ENCODE measurements at regions not wholly inside any gene's neighbourhood (a gene's known extent, or its start where the extent isn't known, plus 50 kb on each side); places are given as distances from the start of the nearest gene placed in this dataset.

- ATAC-seq (no peak), FAIRE-seq (no peak), DNase-seq (ENCODE audit: low spot score) (no peak)
- Histone ChIP-seq H2AFZ (ENCODE audit: low read length) (no peak overlapping the region), H3K9me3 (ENCODE audit: low read length) (no peaks in the 10 kb centered on the region), H3K4me1 (ENCODE audit: insufficient read depth, low read length) (no peaks in the 10 kb centered on the region), H3K27me3 (ENCODE audit: control insufficient read depth in 1 of 2, insufficient read depth in 2 of 2, low read length in 2 of 2) (no peaks in the 10 kb centered on the region), H4K20me1 (ENCODE audit: insufficient read depth, low read length) (no peaks in the 10 kb centered on the region), H3K9ac (ENCODE audit: insufficient read depth, low read depth, low read length) (no peak overlapping the region), H3K27ac (ENCODE audit: extremely low read length, insufficient read depth, low read length) (no peak overlapping the region), H3K4me2 (ENCODE audit: low read depth, low read length) (no peak overlapping the region), H3K4me3 (replicated peaks in 1 of 3; ENCODE audit: insufficient read depth in 1 of 3, low read depth in 2 of 3, low read length in 3 of 3) (no peak overlapping the region), H3K79me2 (ENCODE audit: insufficient read depth, low read length) (no peaks in the 10 kb centered on the region), H3K36me3 (replicated peaks in 1 of 2; ENCODE audit: control insufficient read depth in 1 of 2, insufficient read depth in 2 of 2, low read length in 2 of 2) (no peaks in the 10 kb centered on the region)
- 38% methylated on average over 5 of the region's 5 CpGs for WGBS (ENCODE audit: low lambda C conversion rate)
- in situ Hi-C loops (cut with HindIII; ENCODE audit: extremely low pct_ligation_motif_present, low pct_unique_long_range_greater_than_20kb) (no loop called here), intact Hi-C loops (cut with micrococcal nuclease; ENCODE audit: unreplicated experiment) (no loop called here)
- no TSS peak for BruUV-seq (replicated peaks)
- POLR2A ChIA-PET, result no interaction called here
- CTCF ChIA-PET (ENCODE audit: low intra/inter-chr PET ratio, low total read pairs), result no interaction called here
- TF ChIP-seq ZNF747 (CRISPR knock-in tag; IDR thresholded peaks at IDR 0.05; ENCODE audit: borderline replicate concordance), result no peak
- no peak for TF ChIP-seq RFX5 (IDR thresholded peaks at IDR 0.05; ENCODE audit: low read depth, low read length)
- TF ChIP-seq ZNF614 (CRISPR knock-in tag; IDR thresholded peaks at IDR 0.05; ENCODE audit: borderline replicate concordance), result no peak
- no peak for TF ChIP-seq CEBPB (IDR thresholded peaks at IDR 0.05; ENCODE audit: borderline replicate concordance, low read depth, low read length)
- TF ChIP-seq SMC3 (IDR thresholded peaks at IDR 0.05; ENCODE audit: low read length), result no peak
Measured at GRCh38 chr14:100994082-100994481, 90.6 kb upstream of the RTL1 start.

GRCh38 chr14:100994756-100995330 lies 91.3 kb upstream of the RTL1 start:
- ChIA-PET POLR2A (no interaction called here), CTCF (ENCODE audit: low intra/inter-chr PET ratio, low total read pairs) (no interaction called here)
- H3K27ac ChIP-seq (ENCODE audit: extremely low read length, insufficient read depth, low read length), result no peak overlapping the region
- H3K4me3 ChIP-seq (replicated peaks in 1 of 3; ENCODE audit: insufficient read depth in 1 of 3, low read depth in 2 of 3, low read length in 3 of 3), result no peak overlapping the region
- H3K9ac ChIP-seq (ENCODE audit: insufficient read depth, low read depth, low read length), result no peak overlapping the region
- no TSS peak for BruUV-seq (replicated peaks)
- in situ Hi-C loops (cut with HindIII; ENCODE audit: extremely low pct_ligation_motif_present, low pct_unique_long_range_greater_than_20kb), result no loop called here
- H3K4me1 ChIP-seq (ENCODE audit: insufficient read depth, low read length), result no peaks in the 10 kb centered on the region
- H3K79me2 ChIP-seq (ENCODE audit: insufficient read depth, low read length), result no peaks in the 10 kb centered on the region
- H4K20me1 ChIP-seq (ENCODE audit: insufficient read depth, low read length), result no peaks in the 10 kb centered on the region
- no peaks in the 10 kb centered on the region for H3K36me3 ChIP-seq (replicated peaks in 1 of 2; ENCODE audit: control insufficient read depth in 1 of 2, insufficient read depth in 2 of 2, low read length in 2 of 2)
- H3K9me3 ChIP-seq (ENCODE audit: low read length), result no peaks in the 10 kb centered on the region
- no peaks in the 10 kb centered on the region for H3K27me3 ChIP-seq (ENCODE audit: control insufficient read depth in 1 of 2, insufficient read depth in 2 of 2, low read length in 2 of 2)
- DNase-seq (ENCODE audit: low spot score) (no peak), ATAC-seq (no peak), FAIRE-seq (no peak)
- WGBS (ENCODE audit: low lambda C conversion rate), result 55% methylated on average over 3 of the region's 3 CpGs
- intact Hi-C loops (cut with micrococcal nuclease; ENCODE audit: unreplicated experiment), result no loop called here
- no peak overlapping the region for H3K4me2 ChIP-seq (ENCODE audit: low read depth, low read length)
- no peak for TF ChIP-seq GATA4 (IDR thresholded peaks at IDR 0.05; ENCODE audit: borderline replicate concordance, low read depth)
- TF ChIP-seq SP140L (CRISPR knock-in tag; IDR thresholded peaks at IDR 0.05; ENCODE audit: borderline replicate concordance), result no peak
- TF ChIP-seq SALL1 (CRISPR knock-in tag; IDR thresholded peaks at IDR 0.05), result no peak
- no peak for TF ChIP-seq DDIT3 (CRISPR knock-in tag; IDR thresholded peaks at IDR 0.05)
- 0 out of 2 replicates have a peak, but pooled peaks have one; percentile 31 for TF ChIP-seq ATF7 (IDR thresholded peaks at IDR 0.05)
- TF ChIP-seq ATF7 (CRISPR knock-in tag; IDR thresholded peaks at IDR 0.05), result no peak
- no peak overlapping the region for H2AFZ ChIP-seq (ENCODE audit: low read length)
